Osteocyte (in vitro differentiated cells): ENCODE measurements at regions not wholly inside any gene's neighbourhood (a gene's known extent, or its start where the extent isn't known, plus 50 kb on each side); places are given as distances from the start of the nearest gene placed in this dataset.

Source experiments
- DNase-seq: peaks from one replicate; pipeline ENCODE4 v3.0.0; 2021; ENCODE audit warnings: mixed read lengths; ENCODE audit not compliant: unreplicated experiment; ENCODE audit errors: extremely low spot score
- H3K27ac Mint-ChIP-seq: one replicate; pipeline ENCODE4 v1.8.0; 2021; ENCODE audit warnings: mild to moderate bottlenecking, mixed read lengths; ENCODE audit not compliant: unreplicated experiment
- H3K27me3 Mint-ChIP-seq: one replicate; pipeline ENCODE4 v1.8.0; 2021; ENCODE audit warnings: mixed read lengths; ENCODE audit not compliant: unreplicated experiment
- H3K36me3 Mint-ChIP-seq: one replicate; pipeline ENCODE4 v1.8.0; 2021; ENCODE audit warnings: mixed read lengths; ENCODE audit not compliant: unreplicated experiment
- H3K4me1 Mint-ChIP-seq: one replicate; pipeline ENCODE4 v1.8.0; 2021; ENCODE audit warnings: mixed read lengths; ENCODE audit not compliant: unreplicated experiment
- H3K4me3 Mint-ChIP-seq: one replicate; pipeline ENCODE4 v1.8.0; 2021; ENCODE audit warnings: mild to moderate bottlenecking, moderate library complexity, mixed read lengths; ENCODE audit not compliant: unreplicated experiment
- H3K9me3 Mint-ChIP-seq: one replicate; pipeline ENCODE4 v1.8.0; 2021; ENCODE audit warnings: mixed read lengths; ENCODE audit not compliant: unreplicated experiment
- TF ChIP-seq, protein P1 (sequence below): fragments of 200-600 bp; sonication (generic); IDR thresholded peaks from 2 replicates; pipeline ENCODE4 v1.5.0; 2021; ENCODE audit warnings: antibody characterized with exemption, mild to moderate bottlenecking, moderate library complexity

DNA sequence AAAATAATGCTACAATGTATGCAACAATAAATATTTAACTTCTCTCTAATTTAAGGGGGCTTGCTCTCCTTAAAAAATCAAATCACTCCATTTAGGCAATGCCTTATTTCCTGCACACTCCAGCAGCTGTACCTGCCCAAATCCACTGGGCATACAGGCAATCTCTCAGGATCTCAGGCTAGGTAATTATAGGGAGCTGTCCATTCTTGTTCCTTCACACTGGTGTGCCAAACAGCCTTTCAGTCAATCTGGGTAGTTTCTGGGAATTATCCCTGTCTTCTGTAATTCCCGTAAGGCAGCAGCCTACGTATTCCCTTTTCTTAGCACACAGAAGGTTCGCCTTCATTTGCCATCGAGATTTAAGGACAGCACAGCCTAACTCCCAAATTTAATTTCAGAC, 922.6 kb upstream of the SLIT2 start:
- no peak for DNase-seq
- TF ChIP-seq, protein P1, sequence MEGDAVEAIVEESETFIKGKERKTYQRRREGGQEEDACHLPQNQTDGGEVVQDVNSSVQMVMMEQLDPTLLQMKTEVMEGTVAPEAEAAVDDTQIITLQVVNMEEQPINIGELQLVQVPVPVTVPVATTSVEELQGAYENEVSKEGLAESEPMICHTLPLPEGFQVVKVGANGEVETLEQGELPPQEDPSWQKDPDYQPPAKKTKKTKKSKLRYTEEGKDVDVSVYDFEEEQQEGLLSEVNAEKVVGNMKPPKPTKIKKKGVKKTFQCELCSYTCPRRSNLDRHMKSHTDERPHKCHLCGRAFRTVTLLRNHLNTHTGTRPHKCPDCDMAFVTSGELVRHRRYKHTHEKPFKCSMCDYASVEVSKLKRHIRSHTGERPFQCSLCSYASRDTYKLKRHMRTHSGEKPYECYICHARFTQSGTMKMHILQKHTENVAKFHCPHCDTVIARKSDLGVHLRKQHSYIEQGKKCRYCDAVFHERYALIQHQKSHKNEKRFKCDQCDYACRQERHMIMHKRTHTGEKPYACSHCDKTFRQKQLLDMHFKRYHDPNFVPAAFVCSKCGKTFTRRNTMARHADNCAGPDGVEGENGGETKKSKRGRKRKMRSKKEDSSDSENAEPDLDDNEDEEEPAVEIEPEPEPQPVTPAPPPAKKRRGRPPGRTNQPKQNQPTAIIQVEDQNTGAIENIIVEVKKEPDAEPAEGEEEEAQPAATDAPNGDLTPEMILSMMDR = no peak
- H3K27me3 Mint-ChIP-seq = no peaks in the 10 kb centered on the region
- no peaks in the 10 kb centered on the region for H3K4me1 Mint-ChIP-seq
- no peak overlapping the region for H3K27ac Mint-ChIP-seq
- no peak overlapping the region for H3K4me3 Mint-ChIP-seq
- H3K36me3 Mint-ChIP-seq = no peaks in the 10 kb centered on the region
- peaks cover 10% of the 10 kb centered on the region for H3K9me3 Mint-ChIP-seq

DNA sequence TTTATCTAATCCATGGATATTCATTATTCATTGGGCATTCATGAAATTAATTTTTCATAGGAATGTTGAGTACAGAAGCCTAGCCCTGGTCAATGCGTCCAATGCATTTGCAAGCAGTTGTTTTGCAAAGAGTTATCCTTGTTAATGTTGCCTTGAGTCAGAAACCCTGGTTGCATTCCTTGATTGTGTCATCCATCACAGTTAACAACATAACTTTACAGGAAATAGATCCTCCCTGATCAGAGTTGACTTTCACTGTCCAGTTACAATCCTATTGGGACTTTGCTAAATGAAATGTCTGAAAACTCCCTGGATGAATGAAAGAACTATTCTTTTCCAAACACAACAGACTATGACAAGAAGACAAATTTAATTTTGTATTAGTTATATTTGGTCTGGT, 924.3 kb upstream of the SLIT2 start:
- Mint-ChIP-seq H3K9me3 (peaks cover 3% of the 10 kb centered on the region), H3K4me1 (no peaks in the 10 kb centered on the region), H3K27ac (no peak overlapping the region), H3K36me3 (no peaks in the 10 kb centered on the region), H3K4me3 (no peak overlapping the region), H3K27me3 (no peaks in the 10 kb centered on the region)
- no peak for DNase-seq
- TF ChIP-seq, protein P1 = no peak

DNA sequence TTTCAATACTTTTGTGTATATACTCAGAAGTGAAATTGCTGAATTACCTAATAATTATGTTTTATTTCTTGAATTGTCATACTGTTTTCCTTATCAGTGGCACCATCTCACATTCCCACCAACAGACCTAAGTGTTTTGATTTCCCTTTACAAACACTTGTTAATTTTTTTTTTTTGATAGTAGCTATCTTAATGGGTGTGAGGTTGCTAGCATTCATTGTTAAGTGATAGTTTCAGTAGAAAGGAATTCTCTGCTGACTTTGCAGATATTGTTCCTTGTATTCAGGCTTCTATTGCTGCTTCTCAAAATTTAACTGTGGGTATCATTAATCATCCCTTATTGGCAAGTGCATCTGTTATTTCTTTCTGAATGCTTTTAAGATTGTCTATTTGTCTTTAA, 927.5 kb upstream of the SLIT2 start:
- no peak for DNase-seq
- Mint-ChIP-seq H3K27me3 (no peaks in the 10 kb centered on the region), H3K9me3 (peaks cover 3% of the 10 kb centered on the region), H3K27ac (no peak overlapping the region), H3K4me1 (no peaks in the 10 kb centered on the region), H3K4me3 (no peak overlapping the region), H3K36me3 (no peaks in the 10 kb centered on the region)
- TF ChIP-seq, protein P1 = no peak

DNA sequence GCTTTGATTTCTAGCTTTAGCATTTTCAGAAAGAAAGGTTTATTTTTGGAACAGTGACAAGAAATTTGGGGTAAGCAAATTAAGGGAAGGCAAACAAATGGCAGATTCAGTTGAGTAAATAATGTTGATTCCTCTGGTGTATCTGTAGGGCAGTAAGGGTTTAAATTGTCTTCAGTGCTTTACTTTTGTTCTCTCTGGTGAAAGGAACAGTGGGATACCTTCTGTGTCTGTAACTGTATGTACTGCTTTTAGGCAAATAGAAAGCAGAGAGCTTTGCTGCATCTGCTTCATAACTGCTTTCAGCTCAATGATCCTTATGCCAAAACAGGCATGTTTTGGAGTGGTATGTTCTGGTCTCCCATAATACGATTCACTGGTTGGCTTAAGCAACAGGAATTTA, 932.1 kb upstream of the SLIT2 start:
- no peak for DNase-seq
- TF ChIP-seq, protein P1 = no peak
- Mint-ChIP-seq H3K36me3 (no peaks in the 10 kb centered on the region), H3K27me3 (no peaks in the 10 kb centered on the region), H3K9me3 (no peaks in the 10 kb centered on the region), H3K27ac (no peak overlapping the region), H3K4me1 (no peaks in the 10 kb centered on the region), H3K4me3 (no peak overlapping the region)

DNA sequence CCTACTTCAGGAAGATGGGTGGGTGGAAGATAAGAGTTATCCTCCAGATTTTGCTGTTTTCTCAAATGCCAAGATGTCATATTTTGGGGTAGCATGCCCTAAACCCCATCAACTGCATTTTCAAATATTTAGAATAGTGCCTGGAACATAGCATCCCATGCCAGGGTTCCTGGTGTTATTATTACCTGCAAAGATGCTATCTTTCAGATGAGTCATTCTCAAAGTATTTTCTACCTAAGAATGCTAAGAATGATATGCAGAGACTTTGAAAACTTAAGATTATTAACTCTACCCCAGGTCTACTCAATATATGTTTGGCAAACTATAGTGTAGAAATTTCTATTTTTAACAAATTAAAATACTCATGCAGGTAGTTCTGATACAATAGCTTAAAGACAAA, 934.3 kb upstream of the SLIT2 start:
- Mint-ChIP-seq H3K36me3 (no peaks in the 10 kb centered on the region), H3K4me3 (no peak overlapping the region), H3K9me3 (no peaks in the 10 kb centered on the region), H3K4me1 (no peaks in the 10 kb centered on the region), H3K27me3 (no peaks in the 10 kb centered on the region), H3K27ac (no peak overlapping the region)
- no peak for DNase-seq
- TF ChIP-seq, protein P1 = no peak
